ENCODE measurements at regions not wholly inside any gene's neighbourhood (a gene's known extent, or its start where the extent isn't known, plus 50 kb on each side); places are given as distances from the start of the nearest gene placed in this dataset.
A peak's percentile ranks its signal among the peaks of the same experiment; 100 is the strongest.

DNA sequence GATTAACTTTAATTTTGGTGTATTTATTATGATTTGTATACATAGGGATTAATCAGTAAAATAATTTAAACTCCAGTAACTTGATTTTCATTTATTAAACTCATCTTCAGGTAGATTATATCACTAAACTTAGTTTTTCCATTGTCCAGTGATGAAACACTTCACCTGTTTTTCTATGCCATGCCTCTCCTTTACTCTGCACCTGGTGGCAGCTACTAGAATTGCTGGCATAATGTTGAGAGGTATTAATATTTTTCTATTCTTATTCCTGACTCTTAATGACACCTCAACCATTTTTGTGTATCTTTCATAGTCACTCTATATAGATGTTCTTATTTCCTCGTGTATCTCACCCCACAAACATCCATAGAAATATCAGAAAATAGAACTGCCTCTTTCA, 940.3 kb upstream of the CRIM1 start:
- no peak overlapping the region for H3K4me3 Mint-ChIP-seq
- DNase-seq: no peak
- H3K4me1 Mint-ChIP-seq: no peaks in the 10 kb centered on the region
- H3K9me3 ChIP-seq (ENCODE audit: control insufficient read depth in 2 of 2, low read length in 2 of 2): no peaks in the 10 kb centered on the region
- H3K27ac ChIP-seq (ENCODE audit: insufficient read depth, low read length, poor library complexity, severe bottlenecking): no peak overlapping the region
- H3K27ac Mint-ChIP-seq: no peak overlapping the region
- no peaks in the 10 kb centered on the region for H3K36me3 Mint-ChIP-seq
- no peaks in the 10 kb centered on the region for H3K36me3 ChIP-seq (ENCODE audit: control insufficient read depth, insufficient read depth, low read length)
- no peak overlapping the region for H3K4me3 ChIP-seq (ENCODE audit: low read depth, low read length)
- H3K27me3 ChIP-seq (ENCODE audit: control insufficient read depth, insufficient read depth, low read length): no peaks in the 10 kb centered on the region
- H3K4me1 ChIP-seq (ENCODE audit: control insufficient read depth, insufficient read depth, low read length, poor library complexity, severe bottlenecking): no peaks in the 10 kb centered on the region
- H3K9me3 Mint-ChIP-seq: peaks cover 0 to 9% (median 2%) of the 10 kb centered on the region in 7 donors
- ATAC-seq (ENCODE audit: low read depth in 2 of 2): no peak
- no peaks in the 10 kb centered on the region for H3K27me3 Mint-ChIP-seq

DNA sequence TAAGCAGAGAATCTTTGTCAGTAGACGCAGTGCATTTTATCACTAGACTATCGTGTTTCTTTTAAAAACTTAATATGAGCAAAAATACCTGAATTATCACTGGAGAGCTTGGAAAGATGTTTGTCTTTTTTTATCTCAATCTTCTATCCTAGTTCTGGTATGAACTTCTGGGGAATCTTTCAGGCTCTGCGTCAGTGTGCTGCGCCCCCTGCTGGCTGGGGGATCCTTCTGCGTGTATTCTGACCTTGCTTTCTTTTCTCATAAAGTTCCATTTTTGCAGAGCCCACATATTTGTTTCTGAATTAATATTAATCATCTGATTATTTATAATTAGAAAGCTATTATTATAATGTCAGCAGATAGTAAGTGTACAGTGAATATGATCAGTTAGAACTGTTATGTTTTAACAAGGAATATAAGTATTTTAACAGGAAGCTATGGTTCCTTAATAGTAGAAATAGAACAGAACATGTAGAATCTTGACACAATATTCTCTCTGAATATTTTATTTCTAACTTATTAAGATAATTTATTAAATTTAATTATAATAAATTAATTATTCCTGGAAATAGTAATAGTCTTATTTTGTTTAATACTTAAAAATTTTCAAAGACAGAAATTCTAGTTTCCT, 945.0 kb upstream of the CRIM1 start:
- H3K27me3 ChIP-seq (ENCODE audit: control insufficient read depth, insufficient read depth, low read length): no peaks in the 10 kb centered on the region
- H3K36me3 ChIP-seq (ENCODE audit: control insufficient read depth, insufficient read depth, low read length): no peaks in the 10 kb centered on the region
- H3K4me3 ChIP-seq (ENCODE audit: low read depth, low read length): no peak overlapping the region
- Mint-ChIP-seq H3K27ac (no peak overlapping the region), H3K27me3 (no peaks in the 10 kb centered on the region), H3K9me3 (peaks cover 0 to 4% (median 0%) of the 10 kb centered on the region in 7 donors), H3K36me3 (no peaks in the 10 kb centered on the region), H3K4me3 (no peak overlapping the region), H3K4me1 (no peaks in the 10 kb centered on the region)
- DNase-seq: peak in 2 of 3 donors; percentile 7 to 38
- no peaks in the 10 kb centered on the region for H3K4me1 ChIP-seq (ENCODE audit: control insufficient read depth, insufficient read depth, low read length, poor library complexity, severe bottlenecking)
- H3K9me3 ChIP-seq (ENCODE audit: control insufficient read depth in 2 of 2, low read length in 2 of 2): no peaks in the 10 kb centered on the region
- no peak for ATAC-seq (ENCODE audit: low read depth in 2 of 2)
- no peak overlapping the region for H3K27ac ChIP-seq (ENCODE audit: insufficient read depth, low read length, poor library complexity, severe bottlenecking)

- Histone ChIP-seq H3K9me3 (ENCODE audit: control insufficient read depth in 2 of 2, low read length in 2 of 2) (no peaks in the 10 kb centered on the region), H3K4me1 (ENCODE audit: control insufficient read depth, insufficient read depth, low read length, poor library complexity, severe bottlenecking) (no peaks in the 10 kb centered on the region), H3K27ac (ENCODE audit: insufficient read depth, low read length, poor library complexity, severe bottlenecking) (no peak overlapping the region), H3K27me3 (ENCODE audit: control insufficient read depth, insufficient read depth, low read length) (no peaks in the 10 kb centered on the region), H3K36me3 (ENCODE audit: control insufficient read depth, insufficient read depth, low read length) (no peaks in the 10 kb centered on the region), H3K4me3 (ENCODE audit: low read depth, low read length) (no peak overlapping the region)
- no peaks in the 10 kb centered on the region for H3K4me1 Mint-ChIP-seq
- H3K27ac Mint-ChIP-seq: no peak overlapping the region
- no peak for ATAC-seq (ENCODE audit: low read depth in 2 of 2)
- no peak overlapping the region for H3K4me3 Mint-ChIP-seq
- no peak for DNase-seq
- no peaks in the 10 kb centered on the region for H3K27me3 Mint-ChIP-seq
- no peaks in the 10 kb centered on the region for H3K36me3 Mint-ChIP-seq
- peaks cover 0 to 4% (median 0%) of the 10 kb centered on the region in 7 donors for H3K9me3 Mint-ChIP-seq
These were observed 945.8 kb upstream of the CRIM1 start for GRCh38 chr2:35409762-35410161.

DNA sequence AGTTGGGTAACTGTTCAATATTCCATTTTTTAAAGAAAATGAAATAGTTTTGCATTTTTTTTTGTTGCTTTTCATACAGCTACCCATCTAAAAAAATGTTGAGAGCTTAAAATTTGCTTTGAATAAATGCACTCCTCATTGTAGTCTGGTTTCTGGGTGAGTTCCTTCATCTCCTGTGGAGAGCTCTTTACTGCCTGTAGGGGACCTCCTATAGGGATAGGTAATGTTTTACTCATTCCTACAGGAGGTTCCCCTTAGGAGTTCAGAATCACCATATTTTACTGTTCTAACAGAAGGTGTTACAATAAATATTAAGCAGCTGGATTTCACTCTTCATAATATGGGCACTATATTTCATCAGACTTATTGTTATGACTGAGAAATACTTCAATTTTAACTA, 947.3 kb upstream of the CRIM1 start:
- Mint-ChIP-seq H3K27me3 (no peaks in the 10 kb centered on the region), H3K9me3 (peaks cover 0 to 2% (median 0%) of the 10 kb centered on the region in 7 donors), H3K27ac (no peak overlapping the region), H3K4me3 (no peak overlapping the region), H3K4me1 (no peaks in the 10 kb centered on the region), H3K36me3 (no peaks in the 10 kb centered on the region)
- DNase-seq (no peak), ATAC-seq (ENCODE audit: low read depth in 2 of 2) (no peak)
- Histone ChIP-seq H3K27ac (ENCODE audit: insufficient read depth, low read length, poor library complexity, severe bottlenecking) (no peak overlapping the region), H3K4me1 (ENCODE audit: control insufficient read depth, insufficient read depth, low read length, poor library complexity, severe bottlenecking) (no peaks in the 10 kb centered on the region), H3K36me3 (ENCODE audit: control insufficient read depth, insufficient read depth, low read length) (no peaks in the 10 kb centered on the region), H3K4me3 (ENCODE audit: low read depth, low read length) (no peak overlapping the region), H3K27me3 (ENCODE audit: control insufficient read depth, insufficient read depth, low read length) (no peaks in the 10 kb centered on the region), H3K9me3 (ENCODE audit: control insufficient read depth in 2 of 2, low read length in 2 of 2) (no peaks in the 10 kb centered on the region)

GRCh38 chr2:35391736-35392442, 963.7 kb upstream of the CRIM1 start:
- Histone ChIP-seq H3K27me3 (ENCODE audit: control insufficient read depth, insufficient read depth, low read length) (no peaks in the 10 kb centered on the region), H3K27ac (ENCODE audit: insufficient read depth, low read length, poor library complexity, severe bottlenecking) (no peak overlapping the region), H3K36me3 (ENCODE audit: control insufficient read depth, insufficient read depth, low read length) (no peaks in the 10 kb centered on the region), H3K9me3 (ENCODE audit: control insufficient read depth in 2 of 2, low read length in 2 of 2) (no peaks in the 10 kb centered on the region), H3K4me3 (ENCODE audit: low read depth, low read length) (no peak overlapping the region), H3K4me1 (ENCODE audit: control insufficient read depth, insufficient read depth, low read length, poor library complexity, severe bottlenecking) (no peaks in the 10 kb centered on the region)
- Mint-ChIP-seq H3K27ac (no peak overlapping the region), H3K27me3 (no peaks in the 10 kb centered on the region), H3K9me3 (peaks cover 0 to 7% (median 0%) of the 10 kb centered on the region in 7 donors), H3K4me3 (no peak overlapping the region), H3K36me3 (no peaks in the 10 kb centered on the region), H3K4me1 (no peaks in the 10 kb centered on the region)
- ATAC-seq (ENCODE audit: low read depth in 2 of 2) (no peak), DNase-seq (no peak)

DNA sequence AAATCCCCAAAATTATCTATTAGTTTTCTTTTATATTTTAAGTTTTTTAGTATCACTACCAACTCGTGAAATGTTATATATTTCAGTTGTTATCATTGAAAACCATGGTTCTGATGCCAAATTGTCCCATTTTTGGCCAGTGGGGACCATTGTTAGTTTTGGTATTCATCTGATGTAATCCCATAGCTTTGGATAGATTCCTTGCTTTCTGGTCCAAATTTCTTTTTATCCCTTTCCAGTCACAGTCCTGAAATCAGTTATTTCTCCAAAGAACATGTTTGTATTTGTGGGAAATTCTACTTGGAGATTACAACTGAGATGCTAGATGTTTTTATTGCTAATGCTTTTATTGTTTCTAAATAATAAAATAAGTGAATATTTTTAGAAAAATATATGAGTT, 976.8 kb upstream of the CRIM1 start:
- no peaks in the 10 kb centered on the region for H3K27me3 Mint-ChIP-seq

DNA sequence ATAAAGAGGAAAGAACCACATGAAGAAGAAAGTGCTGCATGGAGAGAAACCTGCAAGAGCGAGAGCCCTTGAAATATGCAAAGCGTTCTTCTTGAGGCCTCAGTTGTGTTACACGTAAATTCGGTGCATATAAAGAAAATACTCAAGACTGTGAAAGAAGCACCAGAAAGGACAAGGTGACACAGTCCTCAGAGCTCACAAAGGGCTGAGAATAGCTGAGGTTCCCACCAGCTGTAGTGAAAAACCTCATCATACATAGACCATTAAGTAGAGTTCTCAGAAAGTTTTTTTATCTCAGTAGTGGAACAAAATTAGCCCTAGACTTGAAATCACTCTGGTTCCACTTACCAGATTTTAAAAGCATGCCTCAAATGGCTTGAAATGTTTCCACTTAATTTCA, 980.7 kb upstream of the CRIM1 start:
- H3K4me1 Mint-ChIP-seq: no peaks in the 10 kb centered on the region
- ATAC-seq (ENCODE audit: low read depth in 2 of 2): no peak
- no peak overlapping the region for H3K4me3 Mint-ChIP-seq
- Histone ChIP-seq H3K27ac (ENCODE audit: insufficient read depth, low read length, poor library complexity, severe bottlenecking) (no peak overlapping the region), H3K9me3 (ENCODE audit: control insufficient read depth in 2 of 2, low read length in 2 of 2) (no peaks in the 10 kb centered on the region), H3K36me3 (ENCODE audit: control insufficient read depth, insufficient read depth, low read length) (no peaks in the 10 kb centered on the region), H3K4me3 (ENCODE audit: low read depth, low read length) (no peak overlapping the region), H3K27me3 (ENCODE audit: control insufficient read depth, insufficient read depth, low read length) (no peaks in the 10 kb centered on the region), H3K4me1 (ENCODE audit: control insufficient read depth, insufficient read depth, low read length, poor library complexity, severe bottlenecking) (no peaks in the 10 kb centered on the region)
- no peaks in the 10 kb centered on the region for H3K36me3 Mint-ChIP-seq
- H3K27me3 Mint-ChIP-seq: no peaks in the 10 kb centered on the region
- no peak overlapping the region for H3K27ac Mint-ChIP-seq
- peaks cover 0 to 13% (median 2%) of the 10 kb centered on the region in 7 donors for H3K9me3 Mint-ChIP-seq
- no peak for DNase-seq

More for the DNA sequence above, 976.8 kb upstream of the CRIM1 start:
- Histone ChIP-seq H3K4me1 (ENCODE audit: control insufficient read depth, insufficient read depth, low read length, poor library complexity, severe bottlenecking) (no peaks in the 10 kb centered on the region), H3K9me3 (ENCODE audit: control insufficient read depth in 2 of 2, low read length in 2 of 2) (no peaks in the 10 kb centered on the region), H3K36me3 (ENCODE audit: control insufficient read depth, insufficient read depth, low read length) (no peaks in the 10 kb centered on the region), H3K27me3 (ENCODE audit: control insufficient read depth, insufficient read depth, low read length) (no peaks in the 10 kb centered on the region), H3K4me3 (ENCODE audit: low read depth, low read length) (no peak overlapping the region), H3K27ac (ENCODE audit: insufficient read depth, low read length, poor library complexity, severe bottlenecking) (no peak overlapping the region)
- Mint-ChIP-seq H3K4me1 (no peaks in the 10 kb centered on the region), H3K9me3 (peaks cover 0 to 4% (median 0%) of the 10 kb centered on the region in 7 donors), H3K36me3 (no peaks in the 10 kb centered on the region), H3K4me3 (no peak overlapping the region), H3K27ac (no peak overlapping the region)
- DNase-seq: no peak
- no peak for ATAC-seq (ENCODE audit: low read depth in 2 of 2)

DNA sequence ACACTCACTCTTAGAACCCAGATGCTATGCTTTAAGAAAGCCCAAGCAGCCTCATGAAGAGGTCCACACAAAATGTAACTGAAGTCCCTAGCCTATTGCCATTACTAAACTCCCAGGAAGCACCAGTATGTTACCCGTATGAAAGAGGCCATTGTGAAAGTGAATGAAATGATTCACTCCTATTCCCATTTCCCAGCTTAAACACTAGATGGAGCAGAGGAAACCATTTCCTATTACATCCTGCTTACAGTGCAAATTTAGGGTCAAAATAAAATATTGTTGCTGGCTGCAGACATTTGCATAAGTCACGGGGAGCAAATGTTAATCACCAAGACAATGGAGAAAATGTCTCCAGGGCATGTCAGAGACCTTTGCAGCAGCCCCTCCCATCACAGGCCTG, 989.7 kb upstream of the CRIM1 start:
- no peak overlapping the region for H3K27ac Mint-ChIP-seq
- no peak overlapping the region for H3K4me3 ChIP-seq (ENCODE audit: low read depth, low read length)
- H3K4me3 Mint-ChIP-seq: no peak overlapping the region
- no peaks in the 10 kb centered on the region for H3K4me1 Mint-ChIP-seq
- H3K36me3 ChIP-seq (ENCODE audit: control insufficient read depth, insufficient read depth, low read length): no peaks in the 10 kb centered on the region
- H3K36me3 Mint-ChIP-seq: no peaks in the 10 kb centered on the region
- no peak overlapping the region for H3K27ac ChIP-seq (ENCODE audit: insufficient read depth, low read length, poor library complexity, severe bottlenecking)
- DNase-seq (no peak), ATAC-seq (ENCODE audit: low read depth in 2 of 2) (no peak)
- peaks cover 0 to 7% (median 0%) of the 10 kb centered on the region in 7 donors for H3K9me3 Mint-ChIP-seq
- no peaks in the 10 kb centered on the region for H3K4me1 ChIP-seq (ENCODE audit: control insufficient read depth, insufficient read depth, low read length, poor library complexity, severe bottlenecking)
- H3K9me3 ChIP-seq (ENCODE audit: control insufficient read depth in 2 of 2, low read length in 2 of 2): no peaks in the 10 kb centered on the region
- no peaks in the 10 kb centered on the region for H3K27me3 ChIP-seq (ENCODE audit: control insufficient read depth, insufficient read depth, low read length)
- no peaks in the 10 kb centered on the region for H3K27me3 Mint-ChIP-seq

All from CD4-positive, CD25-positive, alpha-beta regulatory T cell (primary cell).